GM19455 (cell line): ENCODE measurements at regions not wholly inside any gene's neighbourhood (a gene's known extent, or its start where the extent isn't known, plus 50 kb on each side); places are given as distances from the start of the nearest gene placed in this dataset.

ENCODE experiments used
- ATAC-seq: cut with Tn5 transposase; IDR thresholded peaks from one replicate; pipeline ENCODE4 v1.9.1; 2021; ENCODE audit not compliant: unreplicated experiment

DNA sequence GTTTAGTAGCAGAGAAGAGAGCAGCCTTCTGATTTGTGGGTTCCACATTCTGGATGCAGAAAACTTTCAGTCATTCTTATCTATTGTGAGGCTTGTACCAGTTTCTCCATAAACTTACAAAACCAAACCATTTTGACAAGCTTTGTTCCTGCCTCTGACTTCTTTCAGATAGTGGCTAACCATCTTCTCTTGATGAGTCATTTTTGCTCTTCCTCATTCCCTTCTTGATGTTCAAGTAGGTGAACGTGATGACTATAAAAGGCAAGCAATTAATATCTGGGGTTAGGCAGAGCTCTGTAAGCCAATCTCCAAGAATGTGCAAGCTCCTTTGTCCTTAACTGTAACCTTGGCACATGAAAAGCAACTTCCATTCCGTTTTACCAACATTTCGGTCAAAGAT is 2083.1 kb upstream of the PIK3C3 start:
- no peak for ATAC-seq

DNA sequence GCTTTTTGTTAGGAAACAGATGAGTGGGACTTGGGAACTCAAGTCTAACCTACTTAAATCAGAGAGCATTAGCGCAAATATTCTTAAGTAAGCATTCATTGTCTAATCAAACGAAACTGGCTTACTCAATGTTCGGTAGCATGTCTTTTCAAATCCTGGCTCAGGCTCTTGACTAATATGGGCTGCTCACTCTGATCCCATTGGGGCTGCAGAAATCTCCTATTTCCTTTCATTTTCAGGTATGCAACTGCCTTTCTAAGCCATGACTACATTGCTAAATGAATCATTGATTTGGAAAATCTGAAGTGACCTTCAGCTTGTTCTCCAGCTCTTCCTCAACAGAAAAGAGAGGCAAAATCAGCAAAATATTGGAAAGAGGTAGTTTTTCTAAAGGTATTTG is 2084.4 kb upstream of the PIK3C3 start:
- no peak for ATAC-seq

DNA sequence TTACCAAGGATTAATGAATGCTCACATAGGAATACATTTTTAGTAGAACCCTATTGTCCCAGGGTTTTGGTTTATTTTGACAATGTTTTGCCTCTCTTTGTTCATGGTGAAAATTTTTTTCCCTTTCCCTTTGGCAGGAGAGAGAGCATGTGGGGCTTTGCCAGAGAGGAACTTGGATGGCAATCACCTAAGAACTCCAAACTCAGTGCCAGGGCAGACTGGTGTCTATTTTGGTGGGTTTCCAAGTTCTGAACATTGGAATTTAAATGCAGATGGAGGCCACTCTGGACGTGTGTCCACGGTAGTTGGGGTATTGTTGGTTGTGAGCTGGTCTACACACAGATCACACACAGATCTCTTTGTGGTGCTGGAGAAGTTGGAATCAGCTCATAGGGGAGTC is 2091.1 kb upstream of the PIK3C3 start:
- no peak for ATAC-seq

DNA sequence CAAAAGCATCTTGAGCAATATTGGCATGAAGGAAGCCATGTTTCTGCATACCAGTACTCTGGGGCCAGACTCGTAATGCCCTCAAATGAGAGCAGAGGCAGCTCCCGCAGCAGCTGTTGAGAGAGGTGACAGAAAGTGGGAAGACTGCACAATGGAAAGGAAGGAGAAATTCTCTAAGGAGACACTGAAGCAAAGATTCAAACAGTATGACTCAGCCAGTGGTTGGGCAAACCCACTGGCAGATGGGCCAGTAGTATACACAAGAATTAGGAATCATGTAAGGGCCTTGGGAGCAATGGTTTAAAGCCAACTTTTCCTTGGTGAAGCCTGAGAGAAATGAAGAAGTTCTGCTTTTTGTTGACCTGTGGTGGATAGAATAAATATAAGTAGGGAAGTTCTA is 2092.7 kb upstream of the PIK3C3 start:
- ATAC-seq, result no peak

DNA sequence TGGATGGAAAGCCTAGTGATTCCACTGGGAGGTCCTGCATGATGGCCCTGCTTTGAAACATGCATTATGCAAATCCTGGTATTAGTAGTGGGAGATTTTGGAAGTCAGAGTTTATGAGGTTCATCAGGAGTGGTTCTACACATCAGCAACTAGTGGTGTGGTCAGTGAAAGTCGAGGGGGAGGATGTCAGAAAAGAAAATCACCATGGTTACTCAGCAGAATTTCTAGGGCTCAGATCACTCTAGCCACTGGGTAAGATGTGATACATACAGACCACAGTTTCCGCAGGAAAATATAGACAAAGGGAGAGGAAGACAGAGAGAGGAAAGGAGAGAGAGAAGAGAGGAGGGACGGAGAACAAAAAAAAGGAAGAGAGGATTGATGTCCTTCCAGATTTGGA is 2100.7 kb upstream of the PIK3C3 start:
- ATAC-seq, result no peak

DNA sequence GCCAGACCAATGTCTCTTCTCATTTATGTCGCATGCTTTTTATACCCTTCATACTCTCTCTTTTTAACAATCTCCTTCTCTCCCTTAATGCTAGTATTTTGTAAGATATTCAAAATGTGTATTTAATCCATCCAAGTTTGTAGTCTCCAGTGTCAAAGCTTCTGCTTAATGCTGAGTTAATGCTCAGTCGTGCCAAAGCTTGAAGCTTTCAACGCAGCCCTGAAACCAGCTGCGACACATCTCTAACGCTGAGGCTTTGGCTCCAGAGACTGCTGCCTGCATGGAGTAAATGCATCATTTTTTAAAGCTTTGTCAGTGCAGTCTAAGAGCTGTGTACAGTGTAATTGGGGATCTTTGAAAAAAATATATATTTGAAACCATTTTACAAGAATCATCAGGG is 2108.8 kb upstream of the PIK3C3 start:
- no peak for ATAC-seq

DNA sequence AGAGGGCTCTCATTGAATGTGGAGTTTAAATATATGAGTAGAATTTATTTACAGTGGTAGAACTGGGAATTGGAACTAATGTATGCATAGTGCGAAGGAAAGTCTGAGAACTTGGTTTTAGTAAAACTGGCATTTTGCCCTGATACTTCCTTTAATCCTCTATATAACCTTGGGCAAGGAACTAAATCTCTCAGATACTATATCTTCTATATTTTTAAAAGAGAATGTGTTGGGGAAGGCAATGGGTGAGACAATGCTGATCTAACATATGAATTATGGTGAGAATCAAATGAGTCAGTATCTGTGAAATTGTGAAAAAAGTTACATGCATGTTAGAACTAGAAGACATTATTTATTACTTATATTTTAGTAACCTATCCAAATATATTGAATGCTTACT is 2109.4 kb upstream of the PIK3C3 start:
- no peak for ATAC-seq

DNA sequence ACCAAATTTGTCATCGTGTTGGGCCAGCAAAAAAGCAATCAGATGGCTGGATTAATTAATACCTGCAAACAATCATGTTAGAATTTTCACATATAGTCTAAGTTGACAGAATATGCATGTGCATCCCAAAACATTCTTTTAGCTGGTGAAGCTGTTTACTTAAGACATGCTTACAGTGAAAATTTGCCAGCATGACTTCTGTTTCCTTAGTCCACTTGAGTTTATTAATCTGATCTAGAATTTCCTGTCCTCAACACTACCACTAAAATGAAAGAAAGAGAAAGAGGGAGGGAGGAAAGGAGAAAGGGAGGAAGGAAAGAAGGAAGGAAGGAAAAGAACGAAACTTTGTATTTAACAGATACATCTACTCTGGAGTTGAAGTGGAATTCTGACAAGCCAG is 2109.9 kb upstream of the PIK3C3 start:
- no peak for ATAC-seq

DNA sequence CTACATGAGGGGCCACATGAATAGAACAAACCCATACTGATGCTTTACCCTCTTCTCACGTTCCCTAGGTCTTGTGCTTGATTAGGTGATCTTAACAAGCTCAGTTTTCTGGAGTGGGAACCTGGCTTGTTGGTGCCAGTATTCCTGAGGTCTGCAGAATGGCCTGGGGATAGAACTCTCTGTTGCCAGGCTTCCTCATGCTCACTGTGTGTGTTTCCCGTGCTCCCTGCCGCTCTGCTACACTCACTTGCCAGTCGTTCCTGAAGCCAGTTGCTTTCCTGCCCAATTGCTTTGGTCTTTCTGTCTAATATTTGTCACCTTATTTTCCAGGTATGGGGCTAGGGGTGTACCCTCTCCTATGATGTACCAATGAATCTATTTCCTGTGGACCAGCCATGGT is 2111.5 kb upstream of the PIK3C3 start:
- no peak for ATAC-seq

DNA sequence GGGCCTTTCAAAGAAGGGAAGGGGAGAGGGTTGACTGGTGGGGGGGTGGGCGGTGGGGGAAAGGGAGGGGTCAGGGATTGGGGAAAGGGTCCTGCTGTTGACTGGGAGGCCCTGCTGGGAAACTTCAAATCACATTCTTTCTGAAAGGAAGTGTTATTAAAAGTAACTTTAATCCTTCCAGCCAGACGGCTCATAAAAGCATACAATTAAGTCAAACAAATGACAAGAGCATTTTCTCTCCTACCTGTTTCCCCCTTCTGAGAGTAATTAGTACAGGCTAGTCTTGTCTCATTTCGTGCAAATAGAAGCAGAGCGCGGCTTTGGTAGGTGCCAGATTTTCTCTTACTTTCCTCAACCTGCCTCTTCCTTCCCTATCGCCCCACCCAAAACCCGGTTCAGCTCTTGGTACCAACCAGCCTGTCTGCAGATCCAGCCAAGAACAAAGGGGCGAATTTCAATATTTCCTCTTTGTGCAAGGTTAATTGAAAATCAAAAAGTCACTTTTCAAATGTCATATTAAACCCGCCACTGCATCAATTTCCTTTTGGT is 2112.6 kb upstream of the PIK3C3 start:
- no peak for ATAC-seq

DNA sequence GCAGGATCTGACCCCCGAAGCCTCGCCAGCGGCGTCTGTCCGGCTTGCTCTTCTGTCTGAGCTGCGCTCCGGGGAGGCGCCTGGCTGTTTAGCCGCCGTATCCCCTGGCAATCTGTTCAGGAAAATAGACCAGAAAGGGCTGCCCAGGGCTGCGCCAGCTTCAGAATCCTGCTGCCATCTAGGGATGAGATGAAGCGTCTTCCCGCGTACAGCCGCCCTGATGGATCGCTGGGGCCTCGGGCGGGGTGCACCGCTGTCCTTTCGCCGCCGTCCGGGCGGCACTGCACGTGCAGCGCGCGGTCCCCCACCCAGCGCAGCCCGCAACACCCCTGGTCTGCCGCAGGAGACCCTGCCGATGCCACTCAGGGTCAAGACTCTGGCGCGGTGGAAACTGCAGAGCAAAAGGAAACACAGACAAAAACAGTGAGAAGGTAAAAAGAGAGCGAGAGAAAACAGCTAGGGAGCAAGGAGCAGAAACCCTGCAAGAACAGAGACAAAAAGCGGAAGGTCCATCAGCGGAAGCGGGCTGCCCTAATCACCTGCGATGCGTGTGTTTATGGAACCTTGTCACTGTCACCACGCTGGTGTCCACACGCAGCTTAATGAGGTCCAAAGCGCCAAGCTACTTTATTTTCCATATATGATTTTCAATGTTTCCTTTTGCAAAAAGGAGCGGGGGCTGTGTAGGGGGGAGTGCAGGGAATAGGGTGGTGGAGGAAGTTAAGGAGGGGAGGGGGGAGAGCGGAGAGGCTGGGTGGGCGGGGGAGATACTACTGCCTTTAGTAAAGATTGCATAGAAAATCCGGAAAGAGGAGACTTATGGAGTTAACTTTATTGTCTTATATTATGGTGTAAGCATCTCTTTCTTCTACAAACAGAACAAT is 2113.3 kb upstream of the PIK3C3 start:
- no peak for ATAC-seq

DNA sequence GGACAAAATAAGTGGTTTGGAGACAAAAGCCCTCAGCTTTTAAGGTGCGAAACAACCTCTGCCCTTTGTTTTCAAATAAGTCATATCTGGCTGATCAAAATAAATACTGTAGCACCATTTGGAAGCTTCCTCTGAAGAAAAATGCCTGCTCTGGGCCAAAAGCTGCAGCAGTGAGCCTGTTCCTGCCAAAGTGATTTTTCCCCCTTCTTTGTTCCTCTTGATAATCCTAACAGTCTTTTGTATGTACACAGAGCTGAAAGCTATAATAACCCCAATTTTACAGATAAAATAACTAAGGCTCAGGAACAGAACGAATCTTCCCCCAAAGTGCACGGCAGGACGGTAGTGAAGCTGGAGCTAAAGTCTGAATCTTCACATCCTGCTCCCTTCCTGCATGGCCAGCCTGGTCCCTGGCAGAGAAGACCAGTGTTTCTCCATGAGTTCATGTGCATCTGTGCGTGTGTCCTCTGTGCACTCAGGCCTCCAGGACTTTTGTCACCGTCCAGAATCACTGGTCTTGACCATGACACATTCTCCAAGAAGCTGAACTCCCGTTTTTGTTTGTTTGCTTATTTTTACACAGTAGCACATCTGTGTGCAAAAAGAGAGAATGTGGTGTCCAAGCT is 2114.1 kb upstream of the PIK3C3 start:
- no peak for ATAC-seq

DNA sequence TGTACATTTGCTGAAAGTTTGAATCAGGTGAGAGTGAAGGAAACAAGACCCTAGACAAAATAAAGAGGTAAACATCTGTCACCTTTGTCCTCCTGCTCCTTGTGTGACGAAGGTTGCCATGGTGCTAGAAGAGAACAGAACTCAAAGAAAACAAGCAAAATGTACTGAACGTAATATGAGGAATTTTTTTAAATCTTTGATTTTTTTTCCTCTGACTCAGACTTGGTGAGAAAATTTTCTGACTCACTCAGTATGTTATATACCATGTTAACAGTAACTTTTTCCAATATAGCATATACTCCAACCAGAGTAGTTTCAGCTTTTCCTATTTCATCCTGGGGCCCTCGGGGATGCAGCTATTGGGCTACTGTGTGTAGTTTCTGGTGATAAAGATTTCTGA is 2114.6 kb upstream of the PIK3C3 start:
- ATAC-seq, result no peak

DNA sequence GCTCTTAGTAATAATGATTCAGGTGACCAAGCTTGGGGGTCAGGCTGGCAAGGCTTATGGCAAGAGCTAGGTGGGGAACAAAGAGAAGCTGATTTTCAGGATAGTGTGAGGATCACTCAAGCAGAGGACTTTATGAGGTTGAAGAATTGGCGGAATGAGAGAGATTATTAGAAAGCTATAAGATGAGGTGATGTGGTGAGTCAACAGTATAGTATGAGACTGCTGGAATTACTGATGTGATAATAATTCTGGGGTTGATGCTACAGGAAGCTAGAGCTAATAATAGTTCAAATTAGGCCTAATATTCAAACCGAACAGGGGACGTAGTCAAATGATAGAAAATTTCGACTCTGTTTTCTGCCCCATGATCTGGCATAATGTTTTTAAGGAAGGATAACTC is 2115.3 kb upstream of the PIK3C3 start:
- no peak for ATAC-seq

DNA sequence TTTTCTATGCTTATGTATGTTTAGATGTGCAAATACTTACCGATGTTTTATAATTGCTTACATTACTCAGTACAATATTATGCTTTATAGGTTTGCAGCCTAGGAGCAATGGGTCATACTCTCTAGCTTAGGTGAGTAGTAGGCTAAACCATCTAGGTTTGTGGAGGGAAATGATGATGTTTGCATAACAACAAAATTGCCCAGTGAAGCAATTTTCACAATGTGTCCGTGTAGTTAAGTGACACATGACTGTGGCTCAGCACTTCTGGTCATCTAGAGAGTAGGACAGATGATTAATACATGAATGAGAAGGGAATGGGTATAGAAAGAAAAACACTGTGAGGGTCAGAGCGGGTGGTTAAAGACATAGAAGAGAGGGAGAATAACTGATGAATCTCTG is 2116.2 kb upstream of the PIK3C3 start:
- no peak for ATAC-seq

DNA sequence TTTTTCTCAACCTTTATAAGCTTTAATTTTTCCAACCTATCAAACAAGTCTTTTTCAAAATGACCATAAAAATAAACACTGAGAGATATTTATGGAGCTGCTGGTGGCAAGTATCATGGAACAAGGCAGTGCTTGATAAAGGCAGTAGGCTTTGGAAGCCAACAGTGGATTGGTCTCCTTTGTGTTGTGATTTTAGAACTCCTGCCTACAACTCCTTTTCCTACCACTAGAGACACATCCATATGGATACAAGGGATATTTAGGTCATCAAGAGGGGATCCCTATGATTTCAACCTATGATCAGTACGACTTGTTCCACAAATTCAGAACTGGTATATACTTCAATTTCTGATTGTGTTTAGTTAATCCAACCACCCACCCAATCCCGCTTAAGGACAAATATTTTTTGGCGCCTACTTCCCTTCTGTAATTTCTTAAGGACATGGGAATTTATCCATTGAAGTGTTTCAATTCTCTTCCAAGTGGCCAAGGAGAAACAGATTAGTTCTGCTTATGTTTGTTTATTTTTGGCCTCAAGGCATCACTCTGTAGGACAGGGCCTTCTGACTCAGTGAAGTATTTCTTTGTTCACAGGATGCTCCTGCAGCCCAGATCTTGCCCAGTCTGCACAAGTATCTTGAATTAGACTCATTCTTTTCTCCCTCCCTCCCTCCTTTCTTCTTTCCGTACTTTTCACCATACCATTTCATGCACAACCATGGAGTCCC is 2119.6 kb upstream of the PIK3C3 start:
- no peak for ATAC-seq

DNA sequence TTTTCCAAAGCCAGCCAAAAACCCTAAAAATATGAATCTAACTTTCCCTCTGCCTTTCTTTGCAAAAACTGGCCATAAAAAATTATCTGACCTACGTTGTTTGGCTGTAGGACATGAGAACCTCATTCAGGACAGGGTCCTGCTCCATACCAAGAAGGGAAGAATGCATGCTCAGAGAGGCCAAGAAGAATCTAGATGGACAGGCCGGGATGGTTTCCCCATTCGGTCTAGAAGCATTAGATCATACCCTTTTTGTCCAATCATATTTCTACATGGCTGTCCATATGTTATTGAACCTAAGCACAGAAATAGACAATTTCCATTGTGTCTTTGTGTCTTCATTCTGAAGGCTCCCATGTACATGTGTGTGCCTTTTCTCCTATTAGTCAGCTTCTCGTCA is 2120.4 kb upstream of the PIK3C3 start:
- no peak for ATAC-seq

DNA sequence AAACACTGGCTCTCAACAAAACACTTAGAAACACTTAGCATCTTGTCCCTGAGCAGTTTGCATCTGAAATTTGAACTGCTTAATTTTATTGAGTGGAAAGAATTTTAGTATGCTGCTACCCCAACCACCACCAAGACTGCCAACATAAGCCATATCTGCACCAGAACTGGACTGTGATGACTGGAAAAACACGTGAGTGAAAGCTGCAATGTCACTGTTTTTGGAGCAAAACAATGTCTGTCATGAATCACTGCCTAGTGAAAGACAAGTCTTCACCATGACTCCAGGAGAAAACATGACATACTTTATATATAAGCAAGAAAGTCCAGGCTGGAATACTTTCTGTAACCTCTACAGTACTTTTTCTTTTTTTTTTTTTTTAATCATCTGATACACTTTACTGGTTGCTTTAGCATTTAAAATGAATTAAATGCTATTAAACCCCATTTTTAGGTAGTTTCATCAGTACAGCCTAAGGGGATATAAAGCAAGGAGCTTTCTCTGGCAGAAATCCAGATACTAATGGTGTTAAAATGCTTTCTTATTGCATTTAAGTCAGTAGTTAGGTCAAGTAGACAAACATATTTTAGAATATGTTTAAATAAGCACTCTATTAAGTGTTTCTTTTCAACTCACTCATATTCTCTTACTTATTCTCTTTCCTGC is 2129.4 kb upstream of the PIK3C3 start:
- no peak for ATAC-seq

DNA sequence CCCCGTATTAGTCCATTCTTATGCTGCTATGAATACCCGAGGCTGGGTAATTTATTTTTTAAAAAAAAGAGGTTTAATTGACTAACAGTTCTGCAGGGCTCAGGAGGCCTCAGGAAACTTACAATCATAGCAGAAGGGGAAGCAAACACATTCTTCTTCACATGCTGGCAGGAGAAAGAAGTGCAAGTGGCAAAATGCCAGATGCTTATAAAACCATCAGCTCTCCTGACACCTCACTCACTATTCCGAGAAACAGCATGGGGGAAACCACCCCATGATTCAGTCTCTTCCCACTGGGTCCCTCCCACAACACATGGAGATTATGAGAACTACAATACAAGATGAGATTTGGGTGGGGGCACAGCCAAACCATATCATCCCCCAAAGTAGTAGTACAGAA is 2148.5 kb upstream of the PIK3C3 start:
- no peak for ATAC-seq

DNA sequence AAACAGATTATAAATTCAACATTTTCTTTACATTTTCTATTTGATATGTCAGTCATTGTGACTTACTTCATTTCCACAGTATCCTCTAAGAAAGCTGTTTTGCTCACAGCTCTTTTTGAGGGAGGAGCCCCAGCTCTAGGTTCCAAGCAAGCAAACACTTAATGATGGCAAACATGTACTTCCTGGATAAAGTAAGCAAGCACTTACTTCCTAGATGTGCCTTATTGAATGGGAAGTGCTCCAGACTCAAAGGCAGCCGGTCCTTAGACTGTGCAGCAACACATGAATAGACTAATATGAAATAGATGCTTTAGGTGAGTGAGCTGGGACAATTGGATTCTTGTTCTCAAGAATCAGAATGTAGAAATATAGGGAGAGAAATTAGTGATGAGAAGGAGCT is 2149.8 kb upstream of the PIK3C3 start:
- no peak for ATAC-seq

DNA sequence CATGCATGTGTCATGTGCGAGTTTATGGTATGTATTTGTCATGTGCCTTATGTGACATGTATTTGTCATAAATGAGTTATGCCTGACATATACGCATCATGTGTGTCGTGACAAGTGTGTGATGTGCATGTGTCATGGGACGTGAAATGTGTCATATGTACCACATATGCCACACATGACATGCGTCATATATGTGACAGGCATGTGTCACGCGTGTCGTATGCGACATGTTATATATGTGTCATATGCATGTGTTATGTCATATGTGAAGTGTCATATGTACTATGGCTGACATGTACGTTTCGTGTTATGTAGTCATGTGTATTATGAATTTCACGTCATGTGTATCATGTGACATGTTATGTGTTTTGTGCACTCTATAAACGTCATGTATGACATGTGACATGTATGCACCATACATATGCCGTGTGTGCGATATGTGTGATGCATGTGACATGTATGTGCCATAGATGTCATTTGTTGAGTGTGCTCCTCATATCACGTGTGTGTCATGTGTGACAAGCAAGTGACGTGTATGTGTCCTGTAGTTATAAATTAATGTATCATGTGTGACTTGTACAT is 2152.3 kb upstream of the PIK3C3 start:
- no peak for ATAC-seq
